ENCODE measurements at regions not wholly inside any gene's neighbourhood (a gene's known extent, or its start where the extent isn't known, plus 50 kb on each side); places are given as distances from the start of the nearest gene placed in this dataset.

DNA sequence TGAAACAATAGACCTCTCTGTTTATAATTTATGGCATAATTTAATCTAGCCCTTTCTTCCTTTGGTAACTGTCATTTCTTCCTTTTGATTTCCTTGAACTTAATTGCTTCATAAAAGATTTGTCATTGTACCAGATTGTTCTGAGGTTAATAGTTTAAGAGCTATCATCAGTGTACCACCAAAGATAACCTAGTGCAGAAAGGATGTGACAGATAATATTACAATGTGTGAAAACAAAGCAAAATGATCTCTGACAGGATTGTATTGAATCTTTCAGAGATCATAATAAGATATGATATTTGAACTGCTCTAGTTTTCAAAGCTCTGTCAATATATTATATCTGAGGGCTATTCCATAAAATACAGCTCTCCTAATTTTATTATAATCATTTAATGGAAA, 132.1 kb upstream of the PTCHD4 start:
- no peak for ATAC-seq
- Histone ChIP-seq H3K4me3 (no peak overlapping the region), H3K27me3 (no peaks in the 10 kb centered on the region), H3K4me1 (no peaks in the 10 kb centered on the region), H3K9me3 (no peaks in the 10 kb centered on the region), H3K36me3 (no peaks in the 10 kb centered on the region), H3K27ac (no peak overlapping the region)
- TF ChIP-seq EP300 (IDR thresholded peaks at IDR 0.05), result no peak
- no peak for TF ChIP-seq POLR2A (IDR thresholded peaks at IDR 0.05)
- no peak for TF ChIP-seq POLR2AphosphoS5 (IDR thresholded peaks at IDR 0.05)
- TF ChIP-seq, protein P1, sequence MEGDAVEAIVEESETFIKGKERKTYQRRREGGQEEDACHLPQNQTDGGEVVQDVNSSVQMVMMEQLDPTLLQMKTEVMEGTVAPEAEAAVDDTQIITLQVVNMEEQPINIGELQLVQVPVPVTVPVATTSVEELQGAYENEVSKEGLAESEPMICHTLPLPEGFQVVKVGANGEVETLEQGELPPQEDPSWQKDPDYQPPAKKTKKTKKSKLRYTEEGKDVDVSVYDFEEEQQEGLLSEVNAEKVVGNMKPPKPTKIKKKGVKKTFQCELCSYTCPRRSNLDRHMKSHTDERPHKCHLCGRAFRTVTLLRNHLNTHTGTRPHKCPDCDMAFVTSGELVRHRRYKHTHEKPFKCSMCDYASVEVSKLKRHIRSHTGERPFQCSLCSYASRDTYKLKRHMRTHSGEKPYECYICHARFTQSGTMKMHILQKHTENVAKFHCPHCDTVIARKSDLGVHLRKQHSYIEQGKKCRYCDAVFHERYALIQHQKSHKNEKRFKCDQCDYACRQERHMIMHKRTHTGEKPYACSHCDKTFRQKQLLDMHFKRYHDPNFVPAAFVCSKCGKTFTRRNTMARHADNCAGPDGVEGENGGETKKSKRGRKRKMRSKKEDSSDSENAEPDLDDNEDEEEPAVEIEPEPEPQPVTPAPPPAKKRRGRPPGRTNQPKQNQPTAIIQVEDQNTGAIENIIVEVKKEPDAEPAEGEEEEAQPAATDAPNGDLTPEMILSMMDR (IDR thresholded peaks at IDR 0.05), result no peak

DNA sequence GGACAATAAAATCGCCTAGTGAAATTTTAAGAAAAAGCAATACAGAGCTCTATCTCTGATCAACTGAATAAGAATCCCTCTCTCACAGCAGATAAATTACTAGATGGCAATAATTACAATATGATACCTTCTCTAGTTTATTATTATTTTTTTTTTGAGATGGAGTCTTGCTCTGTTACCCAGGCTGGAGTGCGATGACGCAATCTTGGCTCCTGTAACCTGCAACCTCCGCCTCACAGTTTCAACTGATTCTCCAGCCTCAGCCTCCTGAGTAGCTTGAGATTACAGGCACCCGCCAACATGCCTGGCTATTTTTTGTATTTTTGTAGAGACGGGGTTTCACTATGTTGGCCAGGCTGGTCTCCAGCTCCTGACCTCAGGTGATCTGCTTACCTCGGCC, 129.3 kb upstream of the PTCHD4 start:
- TF ChIP-seq POLR2AphosphoS5 (IDR thresholded peaks at IDR 0.05) (no peak), POLR2A (IDR thresholded peaks at IDR 0.05) (no peak), EP300 (IDR thresholded peaks at IDR 0.05) (no peak)
- TF ChIP-seq, protein P1 (IDR thresholded peaks at IDR 0.05), result no peak
- H3K4me1 ChIP-seq, result no peaks in the 10 kb centered on the region
- ATAC-seq, result no peak
- H3K36me3 ChIP-seq, result no peaks in the 10 kb centered on the region
- 85 to 90% methylated on average over 3 to 6 of the region's 7 CpGs for WGBS, 2 donors (ENCODE audit: low coverage in 1 of 2)
- H3K27me3 ChIP-seq, result no peaks in the 10 kb centered on the region
- H3K4me3 ChIP-seq, result no peak overlapping the region
- H3K27ac ChIP-seq, result no peak overlapping the region
- peaks cover 0 to 18% (median 0%) of the 10 kb centered on the region in 3 donors for H3K9me3 ChIP-seq

DNA sequence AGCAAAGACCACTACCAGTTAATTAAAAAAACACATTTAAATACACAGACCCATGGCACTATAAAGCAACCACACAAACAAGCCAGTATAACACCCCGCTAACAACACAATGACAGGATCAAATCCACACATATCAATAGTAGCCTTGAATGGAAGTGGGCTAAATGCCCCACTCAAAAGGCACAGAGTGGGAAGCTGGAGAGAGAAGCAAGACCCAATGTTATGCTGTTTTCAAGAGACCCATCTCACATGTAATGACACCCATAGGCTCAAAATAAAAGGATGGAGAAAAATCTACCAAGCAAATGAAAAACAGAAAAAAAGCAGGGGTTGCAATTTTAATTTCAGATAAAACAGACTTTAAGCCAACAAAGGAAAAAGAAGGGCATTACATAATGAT, 125.4 kb upstream of the PTCHD4 start:
- H3K27ac ChIP-seq, result no peak overlapping the region
- peaks cover 0 to 34% (median 0%) of the 10 kb centered on the region in 3 donors for H3K9me3 ChIP-seq
- no peak for TF ChIP-seq POLR2A (IDR thresholded peaks at IDR 0.05)
- no peak for TF ChIP-seq EP300 (IDR thresholded peaks at IDR 0.05)
- TF ChIP-seq POLR2AphosphoS5 (IDR thresholded peaks at IDR 0.05), result no peak
- TF ChIP-seq, protein P1 (IDR thresholded peaks at IDR 0.05), result no peak
- ATAC-seq, result no peak
- H3K4me3 ChIP-seq, result no peak overlapping the region
- no peaks in the 10 kb centered on the region for H3K4me1 ChIP-seq
- no peaks in the 10 kb centered on the region for H3K27me3 ChIP-seq
- H3K36me3 ChIP-seq, result no peaks in the 10 kb centered on the region
- 100% methylated on average over 1 of the region's 1 CpG; no CpG with 5 or more reads in 1 of the 2 donors for WGBS, 2 donors (ENCODE audit: low coverage in 1 of 2)

DNA sequence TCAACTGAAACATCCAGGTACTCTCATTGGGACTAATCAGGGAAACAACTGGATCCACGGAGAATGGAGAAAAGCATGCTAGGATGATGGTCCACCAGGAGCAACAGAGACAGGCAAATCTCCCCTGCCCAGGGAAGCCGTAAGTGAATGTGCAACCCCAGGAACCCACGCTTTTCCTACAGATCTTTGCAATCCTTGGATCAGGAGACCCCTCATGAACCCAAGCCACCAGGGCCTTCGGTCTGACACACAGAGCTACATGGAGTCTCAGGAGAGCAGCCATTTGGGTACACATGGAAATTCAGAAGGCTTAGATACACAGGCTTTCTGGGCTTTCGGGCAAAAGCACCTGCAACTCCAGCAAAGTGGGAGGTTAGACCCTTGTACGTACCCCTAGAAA, 122.1 kb upstream of the PTCHD4 start:
- no peaks in the 10 kb centered on the region for H3K36me3 ChIP-seq
- TF ChIP-seq POLR2AphosphoS5 (IDR thresholded peaks at IDR 0.05) (no peak), POLR2A (IDR thresholded peaks at IDR 0.05) (no peak), EP300 (IDR thresholded peaks at IDR 0.05) (no peak)
- TF ChIP-seq, protein P1 (IDR thresholded peaks at IDR 0.05), result no peak
- 82 to 84% methylated on average over 2 to 5 of the region's 6 CpGs for WGBS, 2 donors (ENCODE audit: low coverage in 1 of 2)
- ATAC-seq, result no peak
- H3K27ac ChIP-seq, result no peak overlapping the region
- no peak overlapping the region for H3K4me3 ChIP-seq
- no peaks in the 10 kb centered on the region for H3K4me1 ChIP-seq
- H3K9me3 ChIP-seq, result peaks cover 0 to 34% (median 0%) of the 10 kb centered on the region in 3 donors
- no peaks in the 10 kb centered on the region for H3K27me3 ChIP-seq

DNA sequence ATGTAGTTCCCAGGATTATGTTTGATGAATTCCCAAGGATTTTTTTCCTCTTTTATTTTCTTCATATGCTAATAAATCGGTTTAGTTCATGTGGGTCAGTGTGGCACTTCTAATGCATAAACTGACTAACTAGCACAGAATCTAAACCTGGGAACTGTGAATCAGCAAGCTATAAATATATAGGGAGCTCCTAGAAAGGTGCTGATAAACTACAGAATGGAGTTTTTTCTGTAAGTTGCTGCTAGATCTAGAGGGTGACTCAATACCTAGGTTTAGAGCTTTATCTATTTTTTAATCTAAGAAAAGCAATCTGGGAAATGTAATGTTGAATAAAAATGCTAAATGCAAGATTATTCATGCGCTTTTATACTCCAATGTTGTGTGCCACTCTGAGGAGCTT, 118.8 kb upstream of the PTCHD4 start:
- no peak for ATAC-seq
- 90 to 97% methylated on average over 2 of the region's 2 CpGs for WGBS, 2 donors (ENCODE audit: low coverage in 1 of 2)
- H3K4me3 ChIP-seq, result no peak overlapping the region
- no peaks in the 10 kb centered on the region for H3K4me1 ChIP-seq
- TF ChIP-seq EP300 (IDR thresholded peaks at IDR 0.05) (no peak), POLR2A (IDR thresholded peaks at IDR 0.05) (no peak), POLR2AphosphoS5 (IDR thresholded peaks at IDR 0.05) (no peak)
- TF ChIP-seq, protein P1 (IDR thresholded peaks at IDR 0.05), result no peak
- H3K27ac ChIP-seq, result no peak overlapping the region
- no peaks in the 10 kb centered on the region for H3K36me3 ChIP-seq
- H3K9me3 ChIP-seq, result peaks cover 0 to 11% (median 0%) of the 10 kb centered on the region in 3 donors
- no peaks in the 10 kb centered on the region for H3K27me3 ChIP-seq

All from gastroesophageal sphincter (tissue), 4 donors.